KBM-7 (cell line): ENCODE measurements at regions not wholly inside any gene's neighbourhood (a gene's known extent, or its start where the extent isn't known, plus 50 kb on each side); places are given as distances from the start of the nearest gene placed in this dataset.
A peak's percentile ranks its signal among the peaks of the same experiment; 100 is the strongest.
"Not testable (repeated sequence)": the region's sequence is repeated elsewhere in the genome, so short reads cannot be mapped to it uniquely, and the experiment has no call there.

ENCODE experiments used
- DNase-seq: peaks from one replicate; pipeline ENCODE4 v3.0.0-alpha.2; 2015
- in situ Hi-C: fragments of 300-500 bp; cut with MboI; formaldehyde crosslinking; loops from 2 replicates; pipeline ENCODE4 v1.14.3; 2020; ENCODE audit warnings: low sequenced_read_pairs, low pct_unique_long_range_greater_than_20kb, mixed read lengths

DNA sequence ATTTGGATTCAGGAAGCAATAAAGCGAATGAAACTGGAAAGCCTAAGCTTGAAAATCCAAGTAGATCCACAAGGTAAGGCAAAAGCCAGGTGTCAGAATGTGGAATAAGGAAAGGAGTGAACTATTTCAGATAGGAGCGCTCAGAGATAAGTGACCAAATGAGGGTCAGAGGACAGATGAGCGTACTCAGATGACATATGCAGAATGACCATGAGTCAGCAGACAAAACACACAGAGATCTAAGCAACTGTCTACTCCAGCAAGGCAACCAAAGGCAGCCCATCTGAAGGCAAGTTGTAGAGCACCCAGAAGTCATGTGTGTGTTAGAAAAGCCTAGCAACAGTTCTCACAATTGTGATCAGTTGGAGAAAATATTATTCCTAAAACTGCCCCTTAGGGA, 548.4 kb upstream of the FSHR start:
- in situ Hi-C loops, result no loop called here
- no peak for DNase-seq

DNA sequence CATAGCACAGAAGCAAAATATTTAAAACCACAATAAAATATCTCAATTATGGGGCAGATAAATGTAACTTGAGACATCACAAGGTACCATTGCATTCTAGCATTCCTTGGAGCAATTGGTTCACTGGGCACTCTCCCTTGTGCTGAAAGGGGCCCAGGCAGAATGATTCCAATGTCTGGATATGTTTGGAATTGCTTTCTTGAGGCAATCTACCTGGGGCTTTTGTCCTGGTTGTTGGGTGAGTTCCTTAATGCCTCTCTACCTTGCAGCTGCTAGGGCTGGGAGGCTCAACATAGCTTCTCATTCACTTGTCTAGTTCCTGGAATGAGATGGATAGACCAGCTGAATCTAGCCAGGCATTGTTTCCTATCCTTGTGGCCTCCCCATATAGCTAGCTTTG, 539.6 kb upstream of the FSHR start:
- DNase-seq, result no peak
- in situ Hi-C loops, result no loop called here

DNA sequence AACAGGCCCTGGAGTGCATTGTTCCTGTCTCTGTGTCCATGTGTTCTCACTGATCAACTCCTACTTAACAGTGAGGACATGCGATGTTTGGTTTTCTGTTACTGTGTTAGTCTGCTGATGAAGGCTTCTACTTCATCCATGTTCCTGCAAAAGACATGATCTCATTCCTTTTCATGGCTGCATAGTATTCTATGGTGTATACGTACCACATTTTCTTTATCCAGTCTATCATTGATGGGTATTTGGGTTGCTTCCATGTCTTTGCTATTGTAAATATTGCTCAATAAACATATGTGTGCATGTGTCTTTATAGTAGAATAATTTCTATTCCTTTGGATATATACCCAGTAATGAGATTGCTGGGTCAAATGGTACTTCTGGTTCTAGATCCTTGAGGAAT, 537.7 kb upstream of the FSHR start:
- DNase-seq, in situ Hi-C loops: not testable (repeated sequence)

DNA sequence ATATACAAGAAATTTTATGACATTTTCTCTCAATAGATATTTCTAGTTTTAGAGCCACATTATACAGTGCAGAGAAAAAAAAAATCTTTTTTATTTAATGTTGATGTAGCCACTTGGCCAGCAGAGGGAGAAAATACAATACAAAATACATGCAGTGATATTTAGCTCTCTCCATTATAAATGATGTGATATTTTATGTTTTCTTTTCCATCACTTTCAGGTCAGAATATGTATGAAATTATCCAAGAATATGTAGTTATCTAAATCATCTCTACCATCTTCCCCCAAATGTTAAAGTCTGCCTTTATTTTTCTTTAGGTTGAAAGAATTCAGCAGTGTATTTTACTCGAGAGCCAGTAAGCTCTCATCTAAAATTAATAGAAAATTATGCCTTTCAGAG, 533.6 kb upstream of the FSHR start:
- DNase-seq, result no peak
- in situ Hi-C loops, result no loop called here

DNA sequence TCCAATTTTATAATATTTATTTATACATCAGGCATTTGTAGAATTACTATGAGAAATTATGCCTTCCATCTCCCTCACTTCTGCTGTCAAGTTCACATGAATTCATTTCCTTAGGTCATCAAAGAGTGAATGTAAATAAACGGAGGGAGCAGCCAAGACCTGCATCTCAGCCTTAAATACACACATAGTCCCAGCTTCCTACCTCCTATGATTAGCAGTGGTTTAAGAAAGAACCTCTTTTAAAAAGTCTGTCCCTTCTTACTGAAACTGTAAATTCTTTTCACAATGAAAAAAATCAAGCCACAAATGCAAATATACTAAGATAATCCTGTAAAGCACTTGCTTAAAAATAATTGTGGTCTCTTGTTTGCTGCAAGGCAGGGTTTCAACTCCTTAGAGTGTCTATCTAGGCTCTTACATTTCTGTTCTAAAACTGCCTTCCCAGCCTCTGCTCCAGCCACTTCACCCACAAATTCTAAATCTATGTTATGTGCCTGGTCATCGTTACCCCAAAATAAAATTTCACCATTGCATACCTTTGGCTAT, 532.7 kb upstream of the FSHR start:
- in situ Hi-C loops, result no loop called here
- DNase-seq, result no peak

DNA sequence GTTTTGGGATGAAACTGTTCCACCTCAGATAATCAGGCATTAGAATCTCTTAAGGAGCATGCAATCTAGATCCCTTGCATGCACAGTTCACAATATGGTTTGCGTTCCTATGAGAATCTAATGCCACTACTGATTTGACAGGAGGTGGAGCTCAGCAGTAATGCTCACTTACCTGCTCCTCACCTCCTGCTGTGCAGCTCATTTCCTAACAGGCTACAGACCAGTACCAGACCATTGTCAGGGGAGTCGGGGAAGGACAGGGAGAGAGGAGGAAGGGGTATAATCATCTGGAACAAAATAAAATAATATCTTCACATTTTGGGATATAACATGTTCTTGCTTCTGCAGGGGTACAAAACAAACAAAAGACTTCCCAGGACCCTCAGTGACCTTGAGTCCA, 532.0 kb upstream of the FSHR start:
- in situ Hi-C loops, result no loop called here
- no peak for DNase-seq

DNA sequence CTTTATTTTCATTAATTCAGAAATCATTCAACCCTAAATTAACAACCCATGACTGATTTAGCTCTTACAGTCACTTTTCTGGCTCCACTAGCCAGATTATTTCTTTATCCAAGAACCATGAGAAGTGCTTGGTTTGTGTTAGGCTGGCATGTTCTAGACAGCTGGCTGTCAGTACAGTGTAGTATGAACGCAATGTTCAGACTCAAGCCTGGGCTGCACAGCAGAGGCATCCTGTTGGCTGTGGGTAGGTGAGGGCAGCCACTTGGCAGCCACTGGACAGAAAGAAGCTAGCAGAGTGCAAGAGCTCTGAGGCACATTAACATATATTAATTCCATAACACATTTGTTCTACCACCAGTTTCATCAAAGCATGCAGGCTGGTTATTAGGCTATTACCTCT, 522.9 kb upstream of the FSHR start:
- DNase-seq, result no peak
- in situ Hi-C loops, result no loop called here

DNA sequence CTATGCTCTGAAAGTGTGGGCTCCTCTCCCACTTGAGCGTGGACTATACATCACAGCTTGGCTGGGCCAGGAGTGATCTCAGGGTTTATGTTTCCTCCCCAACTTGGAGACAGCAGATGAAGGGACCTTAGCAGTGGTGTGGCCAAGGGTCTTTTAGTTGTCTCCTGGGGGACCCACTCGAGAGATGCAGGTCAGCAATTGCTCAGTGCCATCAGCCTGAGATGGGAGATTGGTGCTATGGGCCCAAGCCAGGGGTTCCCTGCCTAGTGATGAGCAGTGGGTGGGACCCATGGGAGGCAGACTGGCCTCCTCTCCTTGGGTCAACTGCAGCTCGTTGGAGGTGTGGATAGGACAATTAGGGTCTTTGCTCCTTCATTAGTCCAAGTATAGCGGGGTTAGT, 510.5 kb upstream of the FSHR start:
- DNase-seq, result no peak
- in situ Hi-C loops, result no loop called here

DNA sequence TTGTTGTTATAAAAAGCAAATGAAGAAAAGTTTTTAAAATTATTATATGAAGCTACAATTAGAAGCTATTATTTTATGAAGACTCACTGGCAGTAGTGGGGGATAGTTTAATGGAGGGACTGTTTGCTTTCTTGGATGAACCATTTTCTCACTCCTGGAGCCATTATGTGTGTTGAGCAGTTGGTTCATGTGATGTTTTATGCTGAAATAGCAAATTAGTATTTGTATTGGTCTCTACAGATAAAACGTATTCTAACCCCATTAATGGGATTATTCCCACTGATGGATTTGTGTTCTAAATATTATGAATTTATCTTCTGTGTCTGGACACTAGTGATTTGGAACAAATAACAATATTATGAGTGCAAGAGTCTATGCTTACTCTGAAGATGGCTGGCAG, 507.5 kb upstream of the FSHR start:
- in situ Hi-C loops, result no loop called here
- no peak for DNase-seq

DNA sequence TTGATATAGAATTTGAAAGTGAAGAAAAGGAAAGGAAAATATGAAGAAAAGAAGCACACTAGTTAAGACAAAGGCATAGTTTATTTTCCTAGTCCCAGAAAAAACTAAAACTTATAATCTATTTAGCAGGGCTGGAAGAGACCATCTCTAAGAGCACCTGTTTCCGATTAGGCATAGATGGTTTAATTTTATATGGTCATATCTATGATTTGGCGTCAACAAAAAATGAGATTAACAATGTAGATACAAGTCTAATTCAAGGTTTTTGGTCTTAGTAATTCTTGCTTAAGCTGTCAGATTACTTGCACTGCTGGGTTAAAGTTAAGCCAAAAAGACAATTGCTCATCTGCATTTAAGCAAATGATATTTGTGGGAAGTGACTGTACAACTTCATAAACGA, 502.5 kb upstream of the FSHR start:
- DNase-seq, result no peak
- in situ Hi-C loops, result no loop called here

DNA sequence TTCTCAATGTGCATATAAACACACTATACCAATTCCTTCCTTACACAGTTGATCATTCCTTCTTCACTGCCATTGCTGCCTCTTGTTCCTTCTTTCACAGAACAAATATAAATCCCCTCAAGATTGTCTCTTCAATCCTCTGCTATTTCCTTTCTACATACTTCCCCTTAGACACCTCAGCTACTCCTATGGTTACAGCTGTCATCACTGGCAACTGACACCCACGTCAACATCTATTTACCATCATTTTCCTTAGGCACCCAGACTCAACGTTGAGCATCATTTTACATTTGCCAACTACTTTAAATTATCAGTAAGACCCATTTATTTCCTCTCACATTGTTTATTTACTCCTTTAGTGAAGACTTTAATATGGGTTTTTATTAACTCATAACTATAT, 488.8 kb upstream of the FSHR start:
- no peak for DNase-seq
- in situ Hi-C loops, result no loop called here

DNA sequence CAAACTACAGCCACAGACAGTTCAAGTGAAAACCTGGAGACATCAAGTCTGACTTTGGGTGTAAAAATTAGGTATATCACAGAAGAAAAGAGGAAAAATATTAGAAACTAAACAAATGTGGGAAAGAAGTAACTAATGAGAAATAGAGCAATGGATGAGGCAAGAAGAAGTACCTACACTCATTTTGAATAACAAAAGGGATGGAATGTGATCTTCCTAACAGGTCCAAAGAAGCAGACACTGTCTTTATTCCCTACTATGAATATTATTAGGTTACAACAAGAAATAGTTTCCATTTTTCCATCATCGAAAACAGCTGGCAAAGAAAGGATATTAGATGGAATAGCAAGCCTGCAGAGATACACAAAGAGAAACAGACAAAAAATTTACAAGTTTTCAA, 486.3 kb upstream of the FSHR start:
- no peak for DNase-seq
- in situ Hi-C loops, result no loop called here

DNA sequence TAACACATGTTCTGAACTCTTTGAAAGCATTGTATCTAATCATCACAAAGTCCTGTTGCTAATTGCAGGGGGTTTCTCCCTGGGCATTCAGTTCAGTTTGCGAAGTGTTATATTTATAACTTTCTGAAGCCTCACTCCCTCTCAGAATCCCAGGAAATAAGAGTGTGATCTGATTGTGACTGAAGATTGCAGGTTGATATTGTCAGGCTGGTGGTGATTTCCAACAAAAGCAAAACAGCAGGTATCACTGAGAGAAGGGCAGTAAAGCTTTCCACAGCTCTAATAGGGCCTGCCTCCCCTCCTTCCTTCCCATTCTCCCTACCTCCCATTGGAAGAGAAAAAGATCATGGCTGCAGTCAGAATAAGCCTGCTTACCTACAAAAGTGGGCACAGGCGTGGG, 466.7 kb upstream of the FSHR start:
- in situ Hi-C loops, result no loop called here
- DNase-seq, result no peak

DNA sequence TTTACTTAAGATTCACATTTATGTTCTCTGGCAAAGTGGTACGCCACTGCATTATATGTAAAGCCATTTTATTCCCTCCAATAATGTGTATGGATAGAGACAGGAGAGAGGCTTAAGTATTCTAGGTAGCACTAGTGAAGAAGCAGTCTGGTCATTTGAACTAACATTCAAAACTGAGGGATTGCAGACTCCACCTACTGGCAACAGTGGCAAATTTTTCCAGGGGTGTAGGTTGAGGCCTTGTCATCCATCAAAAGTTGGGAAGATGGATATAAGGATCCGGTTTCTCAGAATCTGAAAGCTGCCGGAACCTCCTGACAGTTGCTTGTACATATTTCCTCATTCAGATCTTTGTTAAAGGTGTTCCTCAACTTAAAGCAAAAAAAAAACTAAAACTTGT, 465.5 kb upstream of the FSHR start:
- in situ Hi-C loops, result no loop called here
- no peak for DNase-seq

DNA sequence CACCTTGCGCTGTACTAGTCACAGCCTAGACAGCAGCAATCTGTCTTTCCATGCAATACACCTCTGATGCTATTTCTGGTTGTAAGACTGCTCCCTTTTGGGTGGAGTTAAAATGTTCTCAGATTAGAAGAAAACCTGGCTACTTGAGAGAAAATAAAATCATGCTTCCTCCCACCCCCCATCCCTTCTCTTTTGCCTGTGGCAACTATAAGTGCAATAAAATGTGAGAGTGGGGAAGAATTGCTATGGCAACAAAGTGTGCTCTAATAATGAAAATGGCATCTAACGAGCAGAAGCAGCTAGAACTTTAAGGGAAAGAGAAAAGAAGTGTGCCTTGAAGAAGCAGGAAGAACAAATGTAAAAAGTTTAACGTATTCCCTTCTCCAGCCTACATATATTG, 464.2 kb upstream of the FSHR start:
- DNase-seq, result no peak
- in situ Hi-C loops, result no loop called here

DNA sequence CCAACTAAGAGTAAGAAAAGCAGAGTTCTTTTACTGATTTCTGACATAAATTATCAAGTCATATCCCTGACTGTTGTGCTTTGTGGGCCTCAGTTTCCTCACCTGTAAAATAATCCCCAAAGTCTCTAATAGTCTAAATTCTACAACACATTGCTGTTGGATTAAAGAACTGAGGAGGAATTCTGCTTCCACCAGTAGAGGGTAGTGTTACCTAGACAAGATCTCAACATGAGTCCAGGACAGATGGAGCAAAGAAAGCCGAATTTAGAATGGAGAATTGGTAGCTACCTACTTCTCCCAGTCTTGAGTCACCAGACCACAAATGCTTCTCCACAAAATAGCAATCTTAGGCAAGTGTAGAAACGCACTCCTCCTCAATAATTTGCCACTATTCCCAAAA, 462.5 kb upstream of the FSHR start:
- DNase-seq, result peak; percentile 26
- in situ Hi-C loops, result no loop called here

DNA sequence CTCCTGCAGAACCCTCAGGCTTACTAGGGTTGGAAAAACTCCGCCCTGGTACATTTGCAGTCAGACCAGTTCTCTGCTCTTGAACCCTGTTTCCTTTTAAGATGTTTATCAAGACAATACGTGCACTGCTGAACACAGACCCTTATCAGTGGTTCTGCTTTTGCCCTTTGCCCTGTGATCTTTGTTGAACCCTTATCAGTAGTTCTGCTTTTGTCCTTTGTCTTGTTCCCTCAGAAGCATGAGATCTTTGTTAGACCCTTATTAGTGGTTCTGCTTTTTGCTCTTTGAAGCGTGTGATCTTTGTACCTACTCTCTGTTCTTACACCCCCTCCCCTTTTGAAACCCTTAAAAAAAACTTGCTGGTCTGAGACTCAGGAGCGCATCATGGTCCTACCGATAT, 457.5 kb upstream of the FSHR start:
- DNase-seq, result peak; percentile 12
- in situ Hi-C loops, result not testable (repeated sequence)

DNA sequence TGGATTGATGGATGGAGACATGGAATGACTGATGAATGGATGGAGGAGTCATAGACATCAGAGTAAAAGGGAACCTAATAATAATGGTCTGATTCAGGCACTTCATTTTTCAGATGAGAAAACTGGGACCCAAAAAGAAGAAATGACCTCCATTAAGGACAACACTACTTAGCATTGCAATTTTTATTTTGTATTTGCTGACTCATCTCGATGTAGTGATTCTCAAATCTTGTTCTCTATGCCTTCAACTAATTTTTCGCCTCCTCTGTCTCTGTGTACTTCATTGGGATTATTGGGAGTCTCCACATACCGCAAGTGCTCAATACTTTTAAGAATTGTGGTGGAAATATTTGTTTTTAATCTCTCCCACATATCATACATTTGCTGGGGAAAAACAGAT, 446.2 kb upstream of the FSHR start:
- in situ Hi-C loops, result no loop called here
- DNase-seq, result no peak

DNA sequence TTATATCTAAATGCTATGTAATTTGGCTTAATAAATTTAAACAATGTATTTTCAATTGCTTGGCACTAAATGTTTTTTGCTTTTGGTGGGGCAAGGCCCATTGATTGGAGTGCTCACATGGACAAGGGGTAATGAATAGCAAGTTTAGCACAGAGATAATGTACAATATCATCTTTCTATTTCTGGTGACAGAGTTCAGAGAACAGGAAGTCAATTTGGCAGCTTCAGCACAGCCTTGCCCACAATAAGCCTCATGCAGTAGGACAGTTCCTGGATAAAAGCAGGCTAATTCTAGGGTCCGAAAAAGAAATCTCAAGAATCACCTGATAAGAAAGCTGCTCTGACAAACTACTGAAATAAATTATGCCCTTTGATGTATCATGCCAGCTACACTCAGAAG, 443.9 kb upstream of the FSHR start:
- in situ Hi-C loops, result no loop called here
- no peak for DNase-seq

DNA sequence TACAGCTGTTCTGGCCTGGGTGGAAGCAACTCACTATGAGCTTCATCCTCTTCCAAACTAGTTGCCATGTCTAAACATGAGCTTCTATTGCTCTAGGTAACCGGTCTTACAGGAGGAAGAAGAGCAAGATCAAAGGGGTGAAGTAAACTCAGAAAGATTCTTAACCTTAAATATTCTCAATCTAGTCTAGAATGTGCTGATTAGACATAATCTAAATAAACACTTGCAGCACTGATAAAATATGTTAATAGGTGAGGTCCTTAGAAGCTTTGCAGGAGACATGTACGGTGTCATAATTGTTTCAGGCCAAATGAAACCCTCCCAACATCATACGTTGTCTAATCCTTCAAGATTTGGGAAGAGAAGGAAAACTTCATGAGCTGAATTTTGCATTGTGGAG, 431.6 kb upstream of the FSHR start:
- DNase-seq, result no peak
- in situ Hi-C loops, result no loop called here

DNA sequence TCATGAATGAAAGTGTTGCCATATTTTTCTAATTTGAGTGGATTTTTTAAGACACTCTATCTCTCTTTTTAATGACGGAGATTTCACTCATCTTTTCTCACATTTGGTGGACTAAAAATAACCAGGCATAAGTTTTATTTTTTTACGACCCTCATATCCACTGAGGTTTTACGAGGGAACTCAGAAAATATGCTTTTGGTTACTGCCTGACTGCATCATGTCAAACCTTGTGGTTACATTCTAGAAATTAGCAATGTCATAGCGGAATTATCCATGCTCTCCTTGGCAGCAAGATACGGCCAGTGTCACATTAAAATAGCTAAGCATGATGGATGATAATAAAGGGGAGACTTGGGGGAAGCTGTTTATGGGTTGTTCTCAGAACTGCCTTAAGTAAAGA, 428.6 kb upstream of the FSHR start:
- DNase-seq, result no peak
- in situ Hi-C loops, result no loop called here

DNA sequence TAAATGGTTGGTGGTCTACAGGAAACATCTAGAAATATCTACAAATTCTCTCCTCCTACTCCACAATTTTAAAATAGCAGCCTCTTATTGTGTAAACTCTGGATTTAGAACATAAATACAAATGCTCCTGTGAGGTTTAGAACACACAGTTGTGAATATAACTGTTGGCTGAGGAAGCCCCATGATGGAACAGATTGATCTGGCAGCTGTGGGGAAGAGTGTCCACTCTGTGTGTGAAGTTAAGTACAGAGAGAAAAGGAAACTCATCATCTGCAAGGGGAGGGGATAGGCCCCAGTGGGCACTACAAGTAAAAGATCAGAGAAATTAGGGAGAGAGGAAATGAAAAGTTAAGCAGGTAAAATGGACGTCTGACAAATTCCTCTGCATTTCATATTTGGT, 422.7 kb upstream of the FSHR start:
- no peak for DNase-seq
- in situ Hi-C loops, result no loop called here
